ENCODE measurements at regions not wholly inside any gene's neighbourhood (a gene's known extent, or its start where the extent isn't known, plus 50 kb on each side); places are given as distances from the start of the nearest gene placed in this dataset.
"Not testable (repeated sequence)": the region's sequence is repeated elsewhere in the genome, so short reads cannot be mapped to it uniquely, and the experiment has no call there.

DNA sequence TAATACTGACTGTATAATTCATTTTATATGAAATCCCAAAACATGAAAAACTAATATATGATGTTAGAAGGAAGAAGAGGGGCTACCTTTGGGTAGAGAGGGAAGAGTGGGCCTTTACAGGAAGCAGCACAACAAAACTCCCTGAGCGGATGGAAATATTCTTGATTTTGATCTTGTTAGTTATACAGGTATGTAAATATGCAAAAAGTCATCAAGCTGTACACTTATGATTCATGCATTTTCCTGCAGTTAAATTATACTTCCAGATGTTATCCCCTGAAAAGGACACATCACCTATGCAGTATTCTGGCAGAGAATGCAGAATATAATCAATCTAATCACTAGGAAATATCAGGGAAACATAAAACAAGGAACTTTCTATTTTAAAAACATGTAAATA lies 249.4 kb upstream of the MGAT5 start:
- TF ChIP-seq, protein P1, sequence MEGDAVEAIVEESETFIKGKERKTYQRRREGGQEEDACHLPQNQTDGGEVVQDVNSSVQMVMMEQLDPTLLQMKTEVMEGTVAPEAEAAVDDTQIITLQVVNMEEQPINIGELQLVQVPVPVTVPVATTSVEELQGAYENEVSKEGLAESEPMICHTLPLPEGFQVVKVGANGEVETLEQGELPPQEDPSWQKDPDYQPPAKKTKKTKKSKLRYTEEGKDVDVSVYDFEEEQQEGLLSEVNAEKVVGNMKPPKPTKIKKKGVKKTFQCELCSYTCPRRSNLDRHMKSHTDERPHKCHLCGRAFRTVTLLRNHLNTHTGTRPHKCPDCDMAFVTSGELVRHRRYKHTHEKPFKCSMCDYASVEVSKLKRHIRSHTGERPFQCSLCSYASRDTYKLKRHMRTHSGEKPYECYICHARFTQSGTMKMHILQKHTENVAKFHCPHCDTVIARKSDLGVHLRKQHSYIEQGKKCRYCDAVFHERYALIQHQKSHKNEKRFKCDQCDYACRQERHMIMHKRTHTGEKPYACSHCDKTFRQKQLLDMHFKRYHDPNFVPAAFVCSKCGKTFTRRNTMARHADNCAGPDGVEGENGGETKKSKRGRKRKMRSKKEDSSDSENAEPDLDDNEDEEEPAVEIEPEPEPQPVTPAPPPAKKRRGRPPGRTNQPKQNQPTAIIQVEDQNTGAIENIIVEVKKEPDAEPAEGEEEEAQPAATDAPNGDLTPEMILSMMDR (IDR thresholded peaks at IDR 0.05; ENCODE audit: insufficient read depth, low read depth, low read length, missing control alignments), result no peak
- no peak overlapping the region for H3K4me3 ChIP-seq (ENCODE audit: low read length)
- no peak for DNase-seq (ENCODE audit: low read depth)

DNA sequence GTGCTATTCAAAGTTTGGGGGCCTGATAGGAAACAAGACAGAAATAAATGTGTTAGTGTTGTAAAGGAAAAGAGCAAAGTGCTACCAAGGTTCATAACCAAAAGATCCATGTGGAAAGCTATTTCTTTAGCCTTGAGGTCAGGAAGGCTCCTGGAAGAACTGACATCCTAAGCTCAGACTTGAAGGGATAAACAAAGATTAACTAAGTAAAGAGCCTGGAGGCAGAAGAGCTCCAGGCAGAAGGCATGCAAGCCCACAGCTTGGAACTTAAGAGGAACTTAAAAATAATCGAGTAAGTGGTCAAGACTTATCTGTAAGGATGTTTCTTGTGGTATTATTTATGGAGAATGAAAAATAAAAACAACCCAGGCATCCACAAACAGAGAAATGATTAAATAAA lies 245.0 kb upstream of the MGAT5 start:
- no peak for DNase-seq (ENCODE audit: low read depth)
- no peak overlapping the region for H3K4me3 ChIP-seq (ENCODE audit: low read length)
- TF ChIP-seq, protein P1 (IDR thresholded peaks at IDR 0.05; ENCODE audit: insufficient read depth, low read depth, low read length, missing control alignments), result no peak

DNA sequence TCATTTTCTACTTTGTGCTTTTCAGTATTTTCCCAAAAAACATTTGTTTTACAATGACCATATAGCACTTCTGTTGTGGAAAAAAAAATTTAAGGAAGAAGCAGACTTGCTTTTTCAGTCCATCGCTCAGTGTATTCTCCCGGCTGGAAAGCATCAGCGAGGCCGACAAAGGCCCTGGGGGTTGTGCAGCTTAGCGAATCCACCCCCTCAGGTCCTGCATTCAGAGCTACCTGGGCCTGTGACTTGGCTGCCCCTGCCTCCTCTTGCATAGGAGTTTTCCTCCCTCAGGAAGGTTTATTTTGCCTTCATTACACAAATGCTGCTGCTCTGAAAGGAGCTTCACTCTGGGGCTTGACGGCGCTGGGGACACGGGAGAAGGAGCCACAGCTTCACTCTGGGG lies 244.4 kb upstream of the MGAT5 start:
- TF ChIP-seq, protein P1 (IDR thresholded peaks at IDR 0.05; ENCODE audit: insufficient read depth, low read depth, low read length, missing control alignments), result no peak
- DNase-seq (ENCODE audit: low read depth), result no peak
- H3K4me3 ChIP-seq (ENCODE audit: low read length), result no peak overlapping the region

DNA sequence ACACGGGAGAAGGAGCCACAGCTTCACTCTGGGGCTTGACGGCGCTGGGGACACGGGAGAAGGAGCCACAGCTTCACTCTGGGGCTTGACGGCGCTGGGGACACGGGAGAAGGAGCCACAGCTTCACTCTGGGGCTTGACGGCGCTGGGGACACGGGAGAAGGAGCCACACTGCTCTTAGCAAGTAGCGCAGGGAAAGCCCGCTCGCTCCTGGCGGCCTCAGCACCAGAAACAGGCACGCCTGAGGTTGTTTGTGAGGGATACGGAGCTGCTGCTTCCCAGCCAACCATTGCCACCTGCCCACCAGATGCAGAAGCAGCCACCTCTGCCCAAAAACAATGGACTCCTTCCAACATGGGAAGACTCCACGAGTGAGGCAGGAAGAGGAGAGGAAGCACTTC lies 244.0 kb upstream of the MGAT5 start:
- H3K4me3 ChIP-seq (ENCODE audit: low read length); DNase-seq (ENCODE audit: low read depth): not testable (repeated sequence)

DNA sequence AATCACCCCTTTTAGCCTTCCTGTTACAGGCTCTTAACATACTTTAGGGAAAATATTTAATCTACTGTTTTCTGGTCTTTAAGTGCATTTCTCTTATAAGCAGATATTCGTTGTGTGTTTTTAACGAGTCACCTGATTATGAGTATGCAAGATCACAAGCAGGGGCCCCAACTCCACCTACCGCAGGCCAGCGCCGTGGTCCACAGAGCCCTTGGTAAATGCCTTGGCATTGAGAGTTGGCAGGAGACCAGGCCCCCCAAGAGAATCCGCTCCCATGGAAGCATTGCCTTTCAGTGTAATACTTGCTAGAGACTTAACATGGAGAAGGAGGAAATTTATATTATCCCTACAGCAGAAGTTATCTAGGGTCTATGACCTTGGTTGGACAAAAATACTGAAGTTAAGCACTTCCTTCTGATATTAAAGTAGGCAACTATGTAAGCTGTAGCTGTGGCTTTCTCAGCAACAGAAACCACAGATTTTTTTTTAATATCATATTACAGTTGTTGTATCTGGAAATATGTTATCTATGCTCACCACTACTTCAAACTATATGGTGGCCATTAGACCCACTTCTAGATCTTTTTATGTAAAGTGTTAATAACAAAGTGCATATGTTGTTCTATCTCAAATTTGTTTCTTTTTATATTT lies 241.8 kb upstream of the MGAT5 start:
- DNase-seq (ENCODE audit: low read depth), result no peak
- no peak overlapping the region for H3K4me3 ChIP-seq (ENCODE audit: low read length)

DNA sequence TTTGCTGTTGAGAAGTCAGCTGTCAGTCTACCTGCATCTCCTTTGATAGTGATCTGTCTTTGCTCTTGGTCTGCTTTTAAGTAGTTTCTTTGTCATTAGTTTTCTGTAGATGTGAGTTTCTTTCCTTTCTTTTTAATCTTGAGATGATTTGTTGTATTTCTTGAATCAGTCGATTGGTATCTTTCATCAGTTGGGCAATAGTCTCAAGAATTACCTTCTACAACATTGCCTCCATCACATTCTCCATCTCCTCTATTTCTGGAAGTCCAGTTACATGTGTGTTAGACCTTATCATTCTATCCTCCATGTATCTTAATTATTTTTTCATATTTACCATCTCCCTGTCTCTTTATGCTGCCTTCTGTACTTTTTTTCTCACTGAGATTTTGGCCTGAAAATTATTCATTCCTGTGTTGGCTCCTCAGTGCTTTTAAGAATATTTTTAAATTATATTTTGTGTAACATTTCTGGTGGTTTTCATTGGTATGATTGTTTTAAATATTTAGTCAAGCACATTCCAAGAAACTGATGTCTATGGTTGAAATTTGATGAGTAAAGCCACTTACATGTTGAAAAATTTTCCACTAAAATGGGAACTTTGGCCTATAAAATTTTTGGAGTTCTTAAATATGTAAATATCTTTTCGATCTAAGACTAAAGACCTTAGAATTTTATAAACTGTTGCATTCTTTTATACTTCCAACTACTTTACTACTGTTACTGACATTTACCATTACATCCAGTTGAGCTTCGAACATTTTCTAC lies 239.5 kb upstream of the MGAT5 start:
- DNase-seq (ENCODE audit: low read depth), result no peak
- no peak overlapping the region for H3K4me3 ChIP-seq (ENCODE audit: low read length)
- TF ChIP-seq, protein P1 (IDR thresholded peaks at IDR 0.05; ENCODE audit: insufficient read depth, low read depth, low read length, missing control alignments), result no peak

More for the DNA sequence above, 241.8 kb upstream of the MGAT5 start:
- TF ChIP-seq, protein P1 (IDR thresholded peaks at IDR 0.05; ENCODE audit: insufficient read depth, low read depth, low read length, missing control alignments), result no peak

DNA sequence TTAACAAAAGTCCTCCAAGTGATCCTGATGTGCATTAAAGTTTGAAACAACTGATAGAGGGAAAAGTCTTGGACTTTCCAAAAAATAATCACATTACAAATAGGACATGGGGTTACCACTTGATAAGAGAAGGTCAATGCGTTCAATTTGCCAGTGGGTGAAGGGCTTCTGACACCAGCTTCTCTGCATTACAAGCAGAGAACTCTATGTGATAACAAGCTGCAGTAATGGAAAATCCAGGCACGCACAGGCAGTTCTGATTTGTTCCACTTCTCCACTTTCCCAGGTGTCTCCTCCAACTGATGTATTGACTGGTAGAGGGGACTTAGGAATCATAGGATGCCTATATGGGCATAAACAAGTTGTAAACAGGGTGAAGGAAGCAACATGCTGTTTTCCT lies 234.0 kb upstream of the MGAT5 start:
- no peak overlapping the region for H3K4me3 ChIP-seq (ENCODE audit: low read length)

More for the DNA sequence above, 234.0 kb upstream of the MGAT5 start:
- no peak for DNase-seq (ENCODE audit: low read depth)
- TF ChIP-seq, protein P1 (IDR thresholded peaks at IDR 0.05; ENCODE audit: insufficient read depth, low read depth, low read length, missing control alignments), result no peak

All from epithelial cell of esophagus (primary cell).